HG02642 (cell line): ENCODE measurements at regions not wholly inside any gene's neighbourhood (a gene's known extent, or its start where the extent isn't known, plus 50 kb on each side); places are given as distances from the start of the nearest gene placed in this dataset.

Experiments
- ATAC-seq: cut with Tn5 transposase; IDR thresholded peaks from one replicate; pipeline ENCODE4 v1.9.1; 2021; ENCODE audit warnings: mild to moderate bottlenecking; ENCODE audit not compliant: unreplicated experiment, poor library complexity

- no peak for ATAC-seq
Observed at GRCh38 chr3:102102394-102102793, 253.1 kb downstream of the NFKBIZ start.

DNA sequence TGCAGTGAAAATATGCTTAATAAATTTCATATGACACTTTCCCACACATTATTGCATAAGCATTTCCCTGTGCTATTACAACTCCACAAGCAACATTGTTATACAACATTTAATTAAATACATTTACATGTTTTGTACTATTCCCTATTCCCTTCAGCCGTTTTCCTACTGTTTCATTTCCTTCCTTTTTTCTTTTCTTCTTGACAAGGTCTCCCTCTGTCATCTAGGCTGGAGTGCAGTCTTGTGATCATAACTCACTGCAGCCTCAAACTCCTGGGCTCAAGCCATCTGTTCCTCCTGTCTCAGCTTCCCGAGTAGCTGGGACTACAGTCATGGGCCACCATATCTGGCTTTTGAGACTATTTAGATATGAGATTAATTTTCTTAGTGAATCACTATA is 254.7 kb downstream of the NFKBIZ start:
- no peak for ATAC-seq

DNA sequence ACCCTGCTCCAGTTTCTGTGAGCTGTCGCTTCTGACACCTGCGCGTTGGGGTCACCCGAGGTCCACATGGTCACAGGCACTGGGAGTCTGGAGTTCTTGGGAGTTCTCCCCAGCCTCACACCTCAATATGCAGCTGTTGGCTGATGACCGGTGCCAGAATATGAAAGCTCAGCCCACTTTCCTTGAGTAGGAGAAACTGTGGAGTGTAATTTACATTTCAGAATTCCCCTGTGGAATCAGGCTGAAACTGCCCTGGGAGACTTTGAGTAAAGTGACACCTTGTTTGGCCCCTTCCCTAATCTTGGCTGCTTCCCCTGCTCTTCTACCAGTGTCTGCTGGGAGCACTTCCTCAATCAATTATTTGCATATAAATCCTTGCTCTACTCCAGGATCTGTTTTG is 255.9 kb downstream of the NFKBIZ start:
- ATAC-seq: no peak

DNA sequence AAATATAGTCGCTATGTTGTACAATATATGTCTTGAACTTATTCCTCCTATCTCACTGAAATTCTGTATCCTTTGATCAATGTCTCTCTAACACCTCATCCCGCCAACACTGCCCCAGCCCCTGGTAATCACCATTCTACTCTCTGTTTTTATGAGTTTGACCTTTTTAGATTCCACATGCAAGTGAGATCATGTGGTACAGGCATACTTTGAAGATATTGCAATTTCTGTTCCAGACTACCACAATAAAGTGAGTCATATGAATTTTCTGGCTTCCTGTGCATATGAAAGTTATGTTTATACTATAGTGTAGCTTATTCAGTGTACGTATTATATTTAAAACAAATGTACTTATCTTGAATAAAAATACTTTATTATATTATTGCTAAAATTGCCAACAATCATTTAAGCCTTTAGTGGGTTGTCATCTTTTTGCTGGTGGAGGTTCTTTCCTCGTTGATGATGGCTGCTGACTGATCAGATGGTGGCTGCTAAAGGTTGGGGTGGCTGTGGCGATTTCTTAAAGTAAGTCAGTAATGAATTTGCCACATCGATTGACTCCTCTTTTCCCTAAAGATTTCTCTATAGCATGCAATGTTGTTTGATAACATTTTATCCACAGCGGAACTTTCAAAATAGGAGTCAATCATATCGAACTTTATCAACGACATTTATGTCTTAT is 257.2 kb downstream of the NFKBIZ start:
- ATAC-seq: no peak

- ATAC-seq: no peak
Observed at GRCh38 chr3:102112704-102113230, 263.5 kb downstream of the NFKBIZ start.

DNA sequence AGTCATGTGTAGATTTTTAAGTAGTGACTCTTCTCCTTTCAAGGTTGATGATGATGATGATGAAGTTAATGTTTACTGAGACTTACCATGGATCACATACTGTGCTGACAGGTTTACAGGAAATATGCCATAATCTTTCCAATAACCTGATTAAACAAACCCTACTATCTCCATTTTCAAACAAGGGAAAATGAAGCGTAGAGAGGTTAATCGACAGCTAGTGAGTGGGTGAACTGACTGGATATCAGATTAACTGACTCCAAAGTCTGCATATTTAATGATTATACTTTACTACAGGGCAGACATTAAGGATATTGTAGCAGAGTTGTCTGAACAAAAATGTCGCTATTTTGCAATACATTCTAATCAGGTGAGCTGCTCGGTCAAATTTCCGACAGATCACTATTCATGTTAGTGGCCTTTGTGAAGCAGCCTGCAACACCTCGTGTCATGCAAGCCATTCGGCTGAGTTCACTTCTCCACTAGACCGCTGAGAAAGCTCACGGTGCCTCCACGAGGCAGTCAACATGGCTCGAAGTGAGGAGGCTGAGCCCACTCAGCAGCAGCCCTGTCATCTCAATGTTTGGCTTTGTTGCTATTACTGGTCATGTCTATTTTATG is 264.2 kb downstream of the NFKBIZ start:
- no peak for ATAC-seq

GRCh38 chr3:102114264-102114979 is 265.1 kb downstream of the NFKBIZ start:
- ATAC-seq: no peak

DNA sequence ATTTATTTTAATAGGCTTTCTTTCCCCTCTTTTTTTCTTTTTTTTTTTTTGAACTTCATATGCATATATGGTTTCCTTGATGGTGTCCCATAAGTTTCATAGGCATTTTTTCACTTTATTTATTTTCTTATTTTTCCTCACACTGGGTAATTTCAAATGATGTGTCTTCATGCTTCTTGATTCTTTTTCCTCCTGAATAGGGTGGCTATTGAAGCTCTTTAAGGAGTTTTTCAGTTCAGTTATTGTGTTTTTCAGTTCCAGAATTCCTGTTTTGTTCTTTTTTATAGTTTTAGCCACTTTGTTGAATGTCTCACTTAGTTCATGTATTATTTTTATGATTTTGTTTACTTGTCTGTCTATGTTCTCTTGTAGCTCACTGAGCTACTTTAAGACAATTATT is 273.2 kb downstream of the NFKBIZ start:
- ATAC-seq: no peak

- ATAC-seq: no peak
Observed at GRCh38 chr3:102123590-102124190, 274.4 kb downstream of the NFKBIZ start.

DNA sequence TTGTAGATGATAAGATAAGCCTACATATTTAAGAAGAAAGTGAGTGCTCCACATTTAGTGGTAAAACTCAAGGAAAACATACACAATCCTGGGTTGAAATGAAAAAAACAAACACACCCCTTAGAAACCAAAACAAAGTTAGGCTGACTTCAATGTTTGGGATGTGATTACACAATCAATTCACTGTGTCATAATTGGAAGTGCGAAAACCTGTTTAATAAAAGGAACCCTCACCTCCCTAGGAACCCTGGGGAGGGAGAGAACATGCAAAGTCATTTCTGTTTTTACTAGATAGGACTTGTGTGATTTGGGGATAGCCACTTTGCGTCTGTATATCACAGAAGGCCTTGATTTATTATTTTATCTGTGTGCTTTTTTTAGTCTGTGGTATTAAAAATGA is 275.0 kb downstream of the NFKBIZ start:
- no peak for ATAC-seq

DNA sequence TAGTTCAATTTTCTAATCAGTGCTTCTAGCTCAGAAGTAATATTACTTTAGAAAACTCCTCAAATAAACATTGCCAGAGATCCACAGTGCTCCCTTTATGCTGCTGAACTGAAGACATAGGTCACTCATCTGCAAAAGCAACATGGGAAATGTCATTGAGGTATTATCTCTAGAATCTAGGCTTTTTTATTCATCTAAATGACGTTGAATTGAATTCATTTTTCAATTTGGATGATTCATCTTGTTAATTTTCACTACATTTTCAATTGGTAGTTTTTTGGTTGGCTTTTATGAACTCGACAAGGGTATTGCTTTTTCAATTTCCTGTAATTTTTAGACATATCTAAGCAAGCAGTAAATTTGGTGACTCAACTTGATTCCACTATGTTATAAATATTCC is 275.4 kb downstream of the NFKBIZ start:
- no peak for ATAC-seq

- no peak for ATAC-seq
Observed at GRCh38 chr3:102125197-102125993, 276.1 kb downstream of the NFKBIZ start.

DNA sequence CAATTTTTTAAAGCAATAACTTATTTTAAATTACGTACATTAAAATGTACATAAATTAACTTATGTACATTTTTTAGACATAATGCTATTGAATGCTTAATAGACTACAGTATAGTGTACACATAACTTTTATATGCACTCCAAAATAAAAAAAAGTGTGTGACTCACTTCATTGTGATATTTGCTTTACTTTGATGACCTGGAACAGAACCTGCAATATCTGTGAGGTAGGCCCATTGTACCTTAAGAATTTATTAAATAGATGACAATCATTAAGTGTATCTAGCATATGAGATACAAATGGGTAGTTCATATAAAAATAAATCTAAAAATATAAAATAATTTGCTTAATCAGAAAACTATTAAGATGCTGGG is 276.7 kb downstream of the NFKBIZ start:
- ATAC-seq: no peak

GRCh38 chr3:102129760-102130608 is 280.7 kb downstream of the NFKBIZ start:
- ATAC-seq: no peak

DNA sequence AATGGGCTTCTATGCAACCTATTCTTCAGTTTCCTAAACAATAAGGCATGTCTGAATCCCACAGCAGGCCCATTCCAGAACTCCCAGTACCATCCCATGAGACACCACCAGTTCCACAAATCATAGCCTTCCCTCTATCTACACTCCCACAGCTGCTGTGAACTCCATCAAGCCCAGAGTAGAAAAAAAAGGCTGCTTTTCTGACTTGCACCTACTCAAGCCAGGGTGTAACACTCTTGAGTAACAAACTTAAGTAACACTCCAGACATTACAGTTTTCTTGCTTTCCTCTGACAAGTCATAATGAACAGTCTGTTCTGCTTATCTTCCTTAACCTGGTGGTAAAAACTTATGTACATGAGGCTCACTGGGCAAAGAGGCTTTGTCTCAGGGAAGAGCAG is 283.1 kb downstream of the NFKBIZ start:
- ATAC-seq: no peak

- ATAC-seq: no peak
Observed at GRCh38 chr3:102133376-102133775, 284.1 kb downstream of the NFKBIZ start.

- no peak for ATAC-seq
Observed at GRCh38 chr3:102135316-102135715, 286.0 kb downstream of the NFKBIZ start.

GRCh38 chr3:102136183-102136582 is 286.9 kb downstream of the NFKBIZ start:
- ATAC-seq: no peak

DNA sequence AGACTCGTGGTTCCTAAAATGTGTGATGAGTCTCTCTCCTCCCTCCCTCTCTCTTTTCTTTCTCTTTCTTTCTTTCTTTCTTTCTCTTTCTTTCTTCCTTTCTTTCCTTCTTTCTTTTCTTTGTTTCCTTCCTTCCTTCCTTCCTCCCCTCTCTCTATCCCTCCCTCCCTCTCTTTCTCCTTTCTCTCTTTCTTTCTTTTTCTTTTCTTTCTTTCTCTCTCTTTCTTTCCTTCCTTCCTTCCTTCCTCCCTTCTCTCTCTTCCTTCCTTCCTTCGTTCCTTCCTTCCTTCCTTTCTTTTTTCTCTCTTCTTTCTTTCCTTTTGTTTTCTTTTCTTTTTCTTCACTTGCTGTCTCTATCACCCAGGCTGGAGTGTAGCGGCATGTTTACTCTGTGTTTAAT is 290.8 kb downstream of the NFKBIZ start:
- no peak for ATAC-seq
